LNCAP (cell line): ENCODE measurements at regions not wholly inside any gene's neighbourhood (a gene's known extent, or its start where the extent isn't known, plus 50 kb on each side); places are given as distances from the start of the nearest gene placed in this dataset.

Source experiments
- CTCF ChIP-seq: fragments of 450-650 bp; IDR thresholded peaks from 2 replicates; pipeline ENCODE4 v1.5.1; 2017; ENCODE audit warnings: mild to moderate bottlenecking

GRCh38 chr4:4762909-4763821 is 96.3 kb upstream of the MSX1 start:
- TF ChIP-seq CTCF = no peak

GRCh38 chr4:4762300-4762699 is 97.2 kb upstream of the MSX1 start:
- no peak for TF ChIP-seq CTCF

GRCh38 chr4:4761128-4761982 is 98.1 kb upstream of the MSX1 start:
- no peak for TF ChIP-seq CTCF

GRCh38 chr4:4759883-4760282 is 99.6 kb upstream of the MSX1 start:
- no peak for TF ChIP-seq CTCF

- TF ChIP-seq CTCF = no peak
Measured at GRCh38 chr4:4759232-4759631, 100.2 kb upstream of the MSX1 start.

GRCh38 chr4:4758681-4759080 is 100.8 kb upstream of the MSX1 start:
- no peak for TF ChIP-seq CTCF

- no peak for TF ChIP-seq CTCF
Measured at GRCh38 chr4:4755306-4755705, 104.2 kb upstream of the MSX1 start.
